ENCODE measurements at regions not wholly inside any gene's neighbourhood (a gene's known extent, or its start where the extent isn't known, plus 50 kb on each side); places are given as distances from the start of the nearest gene placed in this dataset.

DNA sequence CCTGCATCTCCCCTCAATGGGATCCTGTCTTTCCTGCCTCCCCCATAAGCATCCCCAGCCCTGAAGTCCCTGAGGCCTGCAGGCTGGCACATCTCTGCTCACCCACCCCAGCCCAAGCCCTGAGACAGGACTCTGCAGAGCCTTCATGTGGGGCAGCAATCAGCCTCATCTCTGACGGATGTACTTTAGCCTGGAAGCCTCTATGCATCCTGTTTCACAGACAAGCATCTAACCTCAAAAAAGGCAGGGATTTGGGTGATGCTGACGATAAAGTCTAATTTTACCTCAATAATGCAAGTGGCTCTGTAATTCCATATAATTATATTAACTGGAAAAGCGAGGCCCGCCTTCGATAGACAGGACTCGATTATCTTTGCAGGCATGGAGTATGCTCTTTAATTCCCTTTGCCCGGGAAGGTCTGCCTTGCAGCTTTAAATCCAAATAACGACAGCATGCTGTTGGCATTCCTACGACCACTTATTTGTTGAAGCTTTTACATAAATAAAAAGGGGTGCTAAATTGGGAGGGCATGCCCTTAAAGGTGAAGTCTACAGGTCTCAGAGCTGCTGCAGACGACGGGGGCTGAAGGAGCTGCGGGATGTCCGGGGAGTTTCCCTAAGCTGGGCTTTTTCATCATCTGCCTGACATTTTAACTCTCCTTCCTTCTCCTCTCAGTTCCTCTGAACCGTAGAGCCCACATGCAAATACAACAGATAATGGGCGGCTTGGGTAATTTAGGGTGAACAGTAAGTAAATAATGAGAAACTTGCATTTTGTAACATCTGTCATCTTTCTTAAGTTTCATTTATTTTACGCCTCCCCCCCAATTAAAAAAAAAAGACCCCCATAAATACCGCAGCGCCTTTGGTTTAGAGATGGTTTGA is 211.5 kb downstream of the URI1 start:
- TF ChIP-seq EP300 (IDR thresholded peaks at IDR 0.05) (no peak), POLR2A (IDR thresholded peaks at IDR 0.05) (no peak)
- TF ChIP-seq, protein P1, sequence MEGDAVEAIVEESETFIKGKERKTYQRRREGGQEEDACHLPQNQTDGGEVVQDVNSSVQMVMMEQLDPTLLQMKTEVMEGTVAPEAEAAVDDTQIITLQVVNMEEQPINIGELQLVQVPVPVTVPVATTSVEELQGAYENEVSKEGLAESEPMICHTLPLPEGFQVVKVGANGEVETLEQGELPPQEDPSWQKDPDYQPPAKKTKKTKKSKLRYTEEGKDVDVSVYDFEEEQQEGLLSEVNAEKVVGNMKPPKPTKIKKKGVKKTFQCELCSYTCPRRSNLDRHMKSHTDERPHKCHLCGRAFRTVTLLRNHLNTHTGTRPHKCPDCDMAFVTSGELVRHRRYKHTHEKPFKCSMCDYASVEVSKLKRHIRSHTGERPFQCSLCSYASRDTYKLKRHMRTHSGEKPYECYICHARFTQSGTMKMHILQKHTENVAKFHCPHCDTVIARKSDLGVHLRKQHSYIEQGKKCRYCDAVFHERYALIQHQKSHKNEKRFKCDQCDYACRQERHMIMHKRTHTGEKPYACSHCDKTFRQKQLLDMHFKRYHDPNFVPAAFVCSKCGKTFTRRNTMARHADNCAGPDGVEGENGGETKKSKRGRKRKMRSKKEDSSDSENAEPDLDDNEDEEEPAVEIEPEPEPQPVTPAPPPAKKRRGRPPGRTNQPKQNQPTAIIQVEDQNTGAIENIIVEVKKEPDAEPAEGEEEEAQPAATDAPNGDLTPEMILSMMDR (IDR thresholded peaks at IDR 0.05), result no peak
